GM18498 (cell line): ENCODE measurements at regions not wholly inside any gene's neighbourhood (a gene's known extent, or its start where the extent isn't known, plus 50 kb on each side); places are given as distances from the start of the nearest gene placed in this dataset.

Experiments used
- ATAC-seq: cut with Tn5 transposase; IDR thresholded peaks from one replicate; pipeline ENCODE4 v1.9.1; 2021; ENCODE audit warnings: mild to moderate bottlenecking, moderate library complexity; ENCODE audit not compliant: unreplicated experiment

- ATAC-seq = no peak
These were observed 275.2 kb upstream of the KIRREL3 start for GRCh38 chr11:127275774-127276173.

GRCh38 chr11:127274328-127274676 is 273.7 kb upstream of the KIRREL3 start:
- ATAC-seq = no peak

GRCh38 chr11:127273593-127274327 is 273.2 kb upstream of the KIRREL3 start:
- no peak for ATAC-seq

GRCh38 chr11:127270851-127271250 is 270.3 kb upstream of the KIRREL3 start:
- no peak for ATAC-seq

GRCh38 chr11:127269911-127270310 is 269.3 kb upstream of the KIRREL3 start:
- ATAC-seq = no peak

- ATAC-seq = no peak
These were observed 268.4 kb upstream of the KIRREL3 start for GRCh38 chr11:127268932-127269331.

- ATAC-seq = no peak
These were observed 268.0 kb upstream of the KIRREL3 start for GRCh38 chr11:127268521-127268920.

- no peak for ATAC-seq
These were observed 258.5 kb upstream of the KIRREL3 start for GRCh38 chr11:127259102-127259501.

GRCh38 chr11:127255209-127255608 is 254.6 kb upstream of the KIRREL3 start:
- no peak for ATAC-seq

GRCh38 chr11:127252321-127252720 is 251.8 kb upstream of the KIRREL3 start:
- no peak for ATAC-seq

GRCh38 chr11:127249576-127249975 is 249.0 kb upstream of the KIRREL3 start:
- no peak for ATAC-seq

- no peak for ATAC-seq
These were observed 247.9 kb upstream of the KIRREL3 start for GRCh38 chr11:127248476-127248875.

- no peak for ATAC-seq
These were observed 246.8 kb upstream of the KIRREL3 start for GRCh38 chr11:127247261-127247851.

GRCh38 chr11:127242676-127243075 is 242.1 kb upstream of the KIRREL3 start:
- no peak for ATAC-seq

GRCh38 chr11:127238321-127238720 is 237.8 kb upstream of the KIRREL3 start:
- no peak for ATAC-seq

- no peak for ATAC-seq
These were observed 236.2 kb upstream of the KIRREL3 start for GRCh38 chr11:127236776-127237175.

- ATAC-seq = no peak
These were observed 233.4 kb upstream of the KIRREL3 start for GRCh38 chr11:127233998-127234397.

- no peak for ATAC-seq
These were observed 229.8 kb upstream of the KIRREL3 start for GRCh38 chr11:127230392-127230791.

- no peak for ATAC-seq
These were observed 226.4 kb upstream of the KIRREL3 start for GRCh38 chr11:127226949-127227348.

- ATAC-seq = no peak
These were observed 225.8 kb upstream of the KIRREL3 start for GRCh38 chr11:127226380-127226779.

GRCh38 chr11:127225619-127226018 is 225.0 kb upstream of the KIRREL3 start:
- no peak for ATAC-seq

- ATAC-seq = no peak
These were observed 223.7 kb upstream of the KIRREL3 start for GRCh38 chr11:127224276-127224675.

GRCh38 chr11:127223633-127224032 is 223.1 kb upstream of the KIRREL3 start:
- ATAC-seq = no peak
